ENCODE measurements at regions not wholly inside any gene's neighbourhood (a gene's known extent, or its start where the extent isn't known, plus 50 kb on each side); places are given as distances from the start of the nearest gene placed in this dataset.

DNA sequence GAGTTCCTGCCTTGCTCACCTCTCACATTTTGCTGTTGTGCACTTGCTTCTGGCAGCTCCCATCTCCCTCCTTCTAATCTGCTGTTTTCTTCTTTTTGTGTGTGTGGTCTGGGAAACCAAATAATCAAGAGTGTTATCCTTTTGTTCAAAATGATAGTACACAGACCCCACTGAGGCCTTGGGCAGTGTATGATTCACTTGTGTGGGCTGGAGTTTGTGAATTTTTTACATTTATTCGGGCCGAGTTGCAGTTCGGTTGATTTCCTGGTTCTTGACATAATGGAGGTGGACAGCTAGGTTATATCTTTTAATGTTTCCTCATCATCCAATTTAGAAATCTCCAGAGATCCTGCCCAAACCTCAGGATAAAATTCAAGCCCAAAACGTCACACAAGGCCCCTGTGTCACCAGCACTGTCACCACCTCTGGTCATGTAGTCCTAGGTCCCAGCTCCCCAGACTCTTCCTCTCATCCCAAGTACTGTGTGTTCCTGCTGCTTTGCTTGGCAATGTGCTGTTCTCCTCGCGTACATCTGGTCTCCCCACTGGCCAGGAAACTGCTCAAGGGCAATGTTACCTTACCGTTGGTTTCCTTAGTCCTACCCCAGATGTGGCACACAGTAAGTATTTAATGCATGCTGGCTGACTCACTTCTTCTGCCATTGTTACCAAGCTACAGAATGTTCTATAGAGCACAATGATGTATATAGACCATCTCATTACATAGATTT is 55.7 kb upstream of the PHACTR2 start:
- DNase-seq, result no peak

DNA sequence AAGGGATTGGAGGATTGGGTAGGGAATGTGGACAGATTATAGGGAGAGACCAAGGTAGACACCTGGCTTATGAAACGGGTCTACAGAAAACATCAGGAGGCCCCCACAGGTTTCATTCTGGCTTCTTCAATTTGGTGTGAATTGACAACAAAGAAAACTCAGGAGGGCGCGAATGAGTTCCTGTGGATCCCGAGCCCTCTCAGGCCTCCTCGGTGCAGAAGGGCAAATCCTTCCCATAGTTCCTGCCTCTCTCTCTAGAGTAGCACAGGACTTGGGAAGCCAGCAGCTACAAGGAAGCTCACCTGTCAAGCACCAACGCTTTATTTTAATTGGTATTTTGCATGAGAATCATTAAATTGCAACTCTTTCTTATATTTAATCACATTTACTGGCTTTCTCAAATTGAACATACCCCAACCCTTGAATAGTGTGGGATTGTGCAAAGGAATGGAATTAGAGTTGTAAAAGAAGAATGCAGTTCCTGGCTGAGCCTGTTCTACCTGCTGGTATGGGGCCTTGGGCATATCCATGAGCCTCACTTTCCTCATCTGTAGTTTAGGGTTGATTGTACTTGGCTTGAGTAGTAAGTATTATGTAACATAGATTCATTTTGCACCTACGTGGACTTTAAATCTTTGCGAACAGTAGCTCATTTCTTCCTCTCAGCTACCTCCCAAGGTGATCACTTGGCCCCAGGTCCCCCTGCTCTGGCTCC is 56.4 kb upstream of the PHACTR2 start:
- DNase-seq, result no peak

DNA sequence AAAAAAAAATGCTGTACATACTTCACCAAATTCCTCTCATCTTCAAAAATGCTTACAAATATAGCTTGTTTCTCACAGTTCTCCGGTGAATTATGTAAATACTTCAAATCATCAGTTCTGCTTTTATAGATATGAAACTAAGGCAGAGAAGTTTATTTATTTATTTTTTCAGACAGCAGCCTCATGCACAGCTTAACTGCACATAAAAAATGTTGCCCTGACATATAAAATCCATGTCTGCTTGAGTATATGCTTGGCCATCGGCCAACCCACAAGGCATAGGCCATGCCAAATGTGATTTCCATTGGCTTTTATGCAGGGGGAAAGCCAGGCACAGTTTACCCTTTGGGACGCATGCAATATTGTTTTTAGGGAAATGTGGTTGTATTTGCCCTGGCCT is 57.3 kb upstream of the PHACTR2 start:
- DNase-seq, result peak; percentile 40

DNA sequence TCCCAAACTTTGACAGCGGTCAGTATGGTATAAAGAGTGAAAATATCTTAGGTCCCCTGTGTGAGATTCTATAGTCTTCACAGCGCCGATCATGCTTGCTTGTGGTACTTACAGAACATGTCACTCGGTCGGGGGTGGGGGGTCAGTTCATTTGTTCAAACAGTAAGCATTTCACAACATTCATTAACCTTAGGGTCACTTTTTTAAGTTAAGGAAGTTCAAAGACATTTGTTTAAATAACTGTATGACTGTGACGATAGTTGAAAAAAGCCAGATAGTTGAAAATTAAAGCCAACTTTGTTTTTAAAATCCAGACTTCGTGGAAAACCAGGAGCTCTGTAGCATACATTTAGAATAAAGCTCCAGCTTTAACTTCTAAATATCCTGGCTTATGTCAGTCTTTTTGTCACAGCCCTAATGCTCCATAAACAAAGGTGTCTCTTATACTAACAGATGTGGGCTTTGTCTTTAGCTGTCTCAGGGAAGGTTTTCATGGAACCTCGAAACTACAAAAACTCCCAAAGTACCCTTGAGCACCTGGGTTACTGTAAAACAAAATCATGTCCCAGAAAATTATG is 57.9 kb upstream of the PHACTR2 start:
- DNase-seq, result no peak

DNA sequence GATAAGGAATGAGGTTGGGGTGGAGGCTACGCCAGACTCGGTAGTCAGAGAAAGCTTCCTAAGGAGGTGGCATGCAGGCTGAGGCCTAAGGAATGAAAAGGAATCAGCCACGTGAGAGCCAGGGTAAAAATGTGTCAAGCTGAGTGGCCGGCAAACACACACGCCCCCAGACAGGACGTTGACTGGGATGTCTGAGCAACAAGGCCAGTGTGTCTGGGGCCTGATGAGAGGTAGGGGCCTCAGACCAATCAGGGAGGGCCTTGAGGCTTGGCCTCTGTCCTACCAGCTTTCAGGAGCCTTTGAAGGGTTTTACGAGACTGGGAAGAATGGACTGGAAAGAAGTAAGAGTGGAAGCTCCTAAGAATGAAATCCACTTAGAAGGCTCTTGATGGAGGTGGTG is 61.0 kb upstream of the PHACTR2 start:
- DNase-seq, result no peak

DNA sequence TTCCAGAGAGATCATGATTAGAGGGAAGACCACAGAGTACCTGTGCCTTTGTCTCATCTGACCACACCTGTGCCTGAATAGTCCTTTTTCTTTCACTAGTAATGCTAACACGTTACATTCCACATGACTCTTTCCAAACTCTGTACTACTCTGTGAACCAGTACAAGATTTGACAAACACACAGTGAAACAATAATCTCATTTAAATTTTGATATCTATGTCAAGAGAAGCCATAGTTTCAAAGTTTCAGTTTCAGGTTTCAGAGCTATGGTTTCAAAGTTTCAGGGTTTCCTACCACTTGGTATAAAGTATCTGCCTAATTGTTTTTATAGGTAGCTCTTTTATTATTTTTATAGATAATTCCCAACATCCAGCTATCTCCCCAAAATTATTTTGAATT is 62.0 kb upstream of the PHACTR2 start:
- DNase-seq, result no peak

DNA sequence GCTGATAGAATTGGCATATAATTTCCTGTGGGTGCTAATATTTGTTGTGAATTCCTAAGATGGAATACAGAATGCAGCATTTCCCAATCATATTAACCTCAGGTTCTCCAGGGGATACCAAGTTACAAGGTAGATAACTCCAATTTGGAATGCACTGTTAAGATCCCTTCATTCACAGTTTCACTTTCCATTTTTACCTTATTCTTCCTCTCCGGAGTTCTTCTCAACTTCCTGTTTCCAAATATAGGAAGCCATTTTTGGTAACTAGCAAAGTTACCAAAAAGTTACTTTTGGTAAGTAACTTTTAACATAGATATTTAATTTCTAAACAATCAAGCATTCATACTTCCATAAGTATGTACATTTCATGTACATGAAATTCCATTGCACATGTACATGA is 63.5 kb upstream of the PHACTR2 start:
- DNase-seq, result peak; percentile 60

DNA sequence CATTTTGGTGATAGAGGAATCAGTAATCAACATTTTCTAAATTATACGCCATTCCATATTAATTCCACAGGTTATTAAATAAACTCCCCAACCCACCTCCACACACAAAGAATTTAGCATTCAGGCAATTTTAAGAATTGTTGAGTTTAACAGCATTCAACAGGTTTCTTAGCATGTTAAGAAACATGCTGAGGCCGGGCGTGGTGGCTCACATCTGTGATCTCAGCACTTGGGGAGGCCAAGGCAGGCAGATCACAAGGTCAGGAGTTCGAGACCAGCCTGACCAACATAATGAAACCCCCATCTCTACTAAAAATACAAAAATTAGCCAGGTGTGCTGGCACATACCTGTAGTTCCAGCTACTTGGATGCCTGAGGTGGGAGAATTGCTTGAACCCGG is 64.0 kb upstream of the PHACTR2 start:
- DNase-seq, result no peak

DNA sequence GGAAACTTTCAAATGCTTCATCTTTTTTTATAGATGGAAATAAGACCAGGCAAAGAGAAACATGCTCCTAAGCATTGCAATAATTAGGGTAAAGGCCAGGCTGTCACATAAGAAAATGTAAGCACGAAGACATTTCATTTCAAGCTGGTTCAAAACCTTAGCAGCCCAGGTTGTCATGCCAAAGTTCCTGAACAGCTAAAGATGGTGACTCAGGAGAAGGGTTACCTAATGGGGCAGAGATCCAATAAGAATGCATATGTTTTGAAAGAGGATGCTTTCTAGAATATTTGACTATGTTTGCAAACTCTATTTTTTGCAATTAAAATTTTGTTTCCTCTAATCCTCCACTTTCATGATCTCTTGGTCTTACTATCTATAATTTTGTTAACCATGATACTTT is 65.6 kb upstream of the PHACTR2 start:
- DNase-seq, result no peak

DNA sequence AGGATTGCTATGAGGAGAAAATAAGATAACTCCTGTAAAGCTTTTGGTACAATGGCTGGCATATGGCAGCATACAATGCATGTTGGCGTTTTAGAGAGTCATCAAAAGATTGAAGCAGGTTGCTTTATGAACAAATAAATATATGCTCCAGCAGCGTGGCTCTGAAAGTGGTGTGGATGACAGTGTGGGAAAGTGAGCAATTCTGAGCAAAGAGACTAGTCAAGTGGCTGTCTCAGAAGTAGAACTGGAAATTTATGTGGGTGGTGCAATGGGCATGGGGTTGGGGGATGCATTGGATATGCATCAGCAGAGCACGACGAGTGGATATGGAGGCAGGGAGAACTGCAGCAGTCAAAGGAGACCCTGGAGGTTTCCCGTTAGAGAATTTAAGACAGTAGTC is 66.2 kb upstream of the PHACTR2 start:
- no peak for DNase-seq

DNA sequence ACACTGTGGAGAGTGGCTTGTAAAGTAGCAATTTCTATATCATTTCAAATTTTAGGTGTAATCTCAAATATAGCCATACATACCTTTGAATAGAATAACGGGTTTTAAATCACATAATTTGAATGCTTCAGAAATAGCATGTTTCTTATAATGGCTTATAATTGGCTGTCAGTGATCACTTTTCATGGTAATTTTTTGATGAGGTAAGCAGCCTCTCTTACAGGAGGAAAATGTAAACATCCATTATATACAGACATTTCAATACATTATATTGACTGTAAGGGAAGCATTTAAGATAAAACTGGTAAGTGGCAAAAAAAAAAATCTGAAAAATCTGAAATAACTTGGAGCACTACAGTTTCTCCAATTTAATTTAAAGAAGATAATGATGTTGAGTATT is 67.8 kb upstream of the PHACTR2 start:
- DNase-seq, result no peak

DNA sequence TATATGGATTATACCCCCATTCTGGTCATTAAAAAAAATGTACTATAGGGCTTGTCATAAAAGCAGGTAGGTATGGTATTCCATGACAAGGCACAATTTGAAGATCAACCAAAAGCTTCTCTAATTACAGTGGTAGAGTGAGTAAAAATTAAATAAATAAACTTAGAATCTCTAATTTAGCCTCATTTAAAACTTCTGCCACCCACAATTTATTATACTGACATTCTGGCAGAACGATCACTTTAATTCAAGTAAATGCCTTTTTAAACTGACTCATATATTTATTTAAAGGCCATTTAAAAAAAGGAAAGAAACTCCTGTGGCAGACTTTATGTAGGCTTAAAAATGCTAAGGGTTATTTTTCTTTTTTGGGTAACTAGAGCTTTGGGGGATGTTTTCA is 68.3 kb upstream of the PHACTR2 start:
- DNase-seq, result no peak

DNA sequence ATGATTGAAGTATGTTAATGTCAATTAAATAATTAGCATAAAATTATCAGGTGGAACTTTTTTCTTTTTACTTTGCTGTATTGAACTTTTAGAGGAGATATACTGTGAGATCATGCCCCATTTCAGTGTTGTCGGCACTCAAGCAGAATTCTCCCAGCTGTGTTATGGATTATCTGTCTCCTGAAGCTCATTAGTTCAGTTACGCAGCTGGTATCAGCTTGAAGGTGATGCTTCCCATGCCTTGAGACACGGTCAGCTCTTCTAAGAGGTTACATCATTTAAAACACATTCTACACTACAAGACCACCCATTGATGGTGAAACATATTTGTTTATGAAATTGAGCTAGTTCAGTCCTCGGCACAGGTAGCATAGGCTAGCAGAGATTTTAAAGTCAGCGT is 68.9 kb upstream of the PHACTR2 start:
- no peak for DNase-seq

DNA sequence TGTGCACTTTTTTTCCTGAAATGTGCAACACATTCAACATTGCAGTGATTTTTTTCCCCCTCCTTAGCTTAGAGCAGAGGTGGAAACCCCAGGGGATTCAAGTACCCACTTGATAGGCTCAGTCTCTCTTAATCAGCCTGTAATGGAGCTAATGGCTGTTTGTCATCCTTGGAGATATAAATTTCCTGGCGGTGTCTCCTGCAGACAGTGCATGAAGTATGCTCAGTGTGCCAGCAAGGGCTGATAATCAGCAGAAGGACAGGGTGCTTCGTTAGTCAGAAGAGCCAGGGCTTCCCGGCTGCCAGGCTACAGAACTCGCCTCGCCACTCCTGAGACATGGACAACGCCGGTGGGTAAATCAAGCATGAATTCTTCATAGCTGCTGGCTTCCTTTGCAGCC is 69.8 kb upstream of the PHACTR2 start:
- no peak for DNase-seq

DNA sequence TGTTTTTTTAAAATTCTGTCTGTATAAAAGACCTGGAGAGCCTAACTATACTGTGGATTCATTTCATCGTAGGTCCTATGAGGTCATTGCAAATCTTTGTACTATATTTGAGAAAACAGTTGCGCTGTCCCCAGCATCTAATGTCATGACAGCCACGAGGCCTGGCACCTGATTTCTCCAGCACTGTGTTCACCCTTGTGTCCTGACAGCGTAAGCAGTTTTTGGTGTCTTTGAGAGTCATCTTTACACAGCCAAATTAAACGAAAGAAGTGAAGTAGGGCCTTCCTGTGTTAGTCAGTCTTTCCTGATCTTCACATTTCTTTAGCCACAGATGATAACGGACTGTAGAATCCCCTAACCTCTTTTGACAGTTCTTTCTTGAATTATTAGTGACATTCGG is 70.6 kb upstream of the PHACTR2 start:
- no peak for DNase-seq

DNA sequence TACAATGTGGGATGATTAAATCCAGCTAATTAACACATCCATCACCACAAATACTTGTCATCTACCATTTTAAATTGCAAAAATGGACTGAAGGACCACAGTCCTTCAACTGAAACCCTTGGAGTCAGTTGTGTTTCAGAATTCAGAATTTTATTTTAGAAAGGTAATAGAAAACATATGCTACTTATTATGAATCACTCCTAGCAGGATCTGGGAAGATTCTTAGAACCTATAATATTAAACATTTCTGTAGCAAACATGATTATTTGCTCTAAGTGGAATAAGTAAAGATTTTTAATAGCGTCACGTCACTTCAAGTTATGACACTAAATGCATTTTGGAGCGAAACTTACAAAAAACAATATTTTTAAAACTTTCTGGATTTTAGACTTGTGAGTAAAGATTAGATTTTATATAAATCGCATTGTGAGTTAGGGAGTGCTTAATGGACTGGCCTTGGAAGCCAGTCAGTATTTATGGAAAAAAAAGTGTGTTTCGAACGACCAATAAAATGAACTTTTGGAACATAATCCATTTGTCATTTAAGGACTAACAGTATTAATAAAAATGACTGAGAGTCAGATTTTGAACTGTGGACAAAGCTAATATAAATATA is 71.8 kb upstream of the PHACTR2 start:
- no peak for DNase-seq

DNA sequence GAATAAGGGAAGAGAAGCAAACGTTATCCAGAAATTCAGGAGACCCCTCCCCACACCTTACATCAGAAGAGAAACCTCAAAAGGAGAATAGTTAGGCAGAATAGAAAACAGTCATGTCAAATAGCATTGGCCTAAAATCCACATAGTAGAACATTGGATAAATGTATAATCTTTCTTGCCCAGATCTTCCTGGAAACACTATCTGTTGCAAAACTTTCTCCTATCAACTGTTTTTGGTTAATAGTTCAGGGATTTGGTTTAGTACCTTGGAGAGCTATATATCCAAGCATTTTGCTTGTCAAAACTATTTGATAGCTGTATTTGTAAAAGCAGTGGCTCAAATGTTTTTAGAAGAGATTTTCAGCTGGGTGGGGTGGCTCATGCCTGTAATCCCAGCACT is 74.3 kb upstream of the PHACTR2 start:
- DNase-seq, result no peak

DNA sequence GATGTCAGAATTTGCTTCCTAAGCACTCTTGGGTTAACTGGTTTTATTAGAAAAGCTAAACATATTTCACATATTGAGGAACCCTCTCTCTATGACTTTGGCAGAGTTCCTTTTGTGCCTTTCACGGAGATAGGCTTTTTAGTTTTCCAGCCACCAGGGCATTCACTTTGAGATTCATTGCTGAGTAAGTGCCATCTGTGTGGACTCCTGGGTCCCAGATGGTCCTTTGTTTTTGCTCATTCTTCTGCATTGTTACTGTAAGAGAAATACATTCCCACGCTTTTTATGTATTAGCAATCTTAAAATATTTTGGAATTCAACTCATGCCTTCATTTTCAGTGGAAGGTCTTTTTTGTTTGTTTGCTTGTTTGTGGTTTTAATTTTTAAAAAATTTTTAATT is 76.3 kb upstream of the PHACTR2 start:
- DNase-seq, result no peak

DNA sequence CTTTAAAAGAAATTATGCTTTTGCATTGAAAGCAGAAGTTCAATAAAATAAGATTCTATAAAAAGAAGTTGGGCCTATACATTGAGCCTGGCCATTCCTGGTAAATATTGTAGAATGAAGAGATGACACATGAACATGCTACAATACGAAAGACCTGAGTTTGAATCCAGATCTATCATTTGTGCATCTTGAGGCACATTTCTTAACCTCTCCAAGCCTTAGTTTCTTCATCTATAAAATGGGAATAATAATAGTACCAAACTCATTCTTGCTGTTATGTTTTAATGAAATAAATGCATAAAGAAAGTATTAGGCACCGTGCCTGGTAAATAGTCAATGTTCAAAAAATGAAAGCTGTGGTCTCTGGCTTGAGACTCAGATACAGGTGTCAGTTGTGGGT is 76.9 kb upstream of the PHACTR2 start:
- DNase-seq, result no peak

DNA sequence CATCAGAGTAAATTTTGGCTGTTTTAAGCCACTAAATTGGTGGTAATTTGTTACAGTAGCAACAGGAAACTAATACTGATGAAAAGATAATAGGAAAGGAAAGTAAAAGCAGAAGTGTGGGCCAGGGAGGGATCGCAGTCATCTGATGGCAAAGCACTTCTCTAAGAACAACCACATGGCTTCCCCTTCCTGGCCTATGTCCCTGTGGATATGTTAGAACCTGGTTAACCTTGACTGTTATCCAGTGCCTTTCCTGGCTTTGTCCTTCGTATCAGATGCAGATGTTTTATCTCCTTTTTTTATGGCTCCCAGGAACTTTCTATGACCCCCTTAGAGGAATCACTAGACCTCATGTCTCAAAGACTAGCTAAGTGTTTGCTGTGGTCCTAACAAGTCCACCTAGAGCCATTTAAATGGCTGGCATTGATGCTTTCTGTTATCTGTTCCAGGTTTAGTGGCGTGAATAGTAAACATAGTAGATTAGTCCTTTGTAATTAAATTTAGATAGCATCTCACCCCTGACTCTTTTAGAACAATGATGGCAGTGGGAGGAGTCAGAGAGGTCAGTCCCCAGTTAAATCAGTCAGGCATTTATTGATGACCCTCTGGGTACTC is 79.2 kb upstream of the PHACTR2 start:
- DNase-seq, result peak; percentile 82

DNA sequence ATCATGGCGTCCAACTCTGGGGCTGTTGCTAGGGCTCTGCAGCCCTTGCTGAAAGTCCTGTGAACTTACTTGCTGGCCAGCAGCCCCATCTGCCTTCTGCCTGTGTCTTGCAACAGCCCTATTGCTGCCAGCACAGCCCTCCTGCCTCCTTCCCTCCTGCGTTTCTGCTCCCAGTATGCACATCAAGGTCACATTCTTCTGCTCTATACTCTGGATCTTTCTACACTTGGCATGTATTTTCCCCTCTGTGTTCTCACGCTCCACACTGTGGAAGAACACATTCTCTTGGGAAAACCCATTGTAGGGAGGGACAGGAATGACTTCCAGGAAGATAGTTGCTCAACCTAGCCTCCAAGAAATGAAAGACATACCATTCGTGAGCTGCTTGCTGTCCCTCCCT is 80.9 kb upstream of the PHACTR2 start:
- DNase-seq, result no peak

DNA sequence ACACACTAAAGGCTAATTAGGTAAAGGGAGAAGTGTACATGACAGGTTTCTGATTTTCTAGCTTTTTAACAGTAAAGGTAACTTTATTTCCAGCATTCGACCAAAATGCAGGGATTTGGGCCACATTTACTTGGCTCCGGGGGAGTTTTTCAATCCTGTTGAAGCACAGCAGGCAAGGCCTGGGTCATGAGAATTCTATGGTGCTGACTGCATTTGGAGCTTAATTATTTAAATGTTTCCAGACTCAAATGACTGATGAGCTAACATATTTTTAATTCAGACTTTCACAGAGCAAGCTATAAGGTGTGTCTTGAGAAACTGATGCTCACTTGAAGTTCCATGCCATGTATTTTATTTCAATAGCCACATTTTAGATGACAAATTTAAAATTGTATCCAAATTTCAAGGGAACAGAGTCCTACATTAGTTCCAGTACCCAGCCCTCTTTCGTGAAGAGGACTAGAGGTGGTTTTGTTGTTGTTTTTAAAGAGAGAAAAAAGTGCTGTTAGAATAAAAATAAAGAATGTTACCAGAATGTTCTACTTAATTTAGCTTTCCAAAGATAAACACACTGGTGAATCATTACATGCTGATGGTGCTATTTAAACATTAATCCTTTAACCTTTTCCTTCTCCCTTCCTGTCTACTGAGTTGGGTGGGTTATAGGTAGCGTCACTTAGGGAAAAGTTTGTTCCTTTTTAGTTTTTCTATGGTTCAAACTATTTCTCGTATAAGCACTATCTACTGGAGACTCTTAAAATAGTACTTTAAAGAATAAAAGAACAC is 82.3 kb upstream of the PHACTR2 start:
- DNase-seq, result no peak

DNA sequence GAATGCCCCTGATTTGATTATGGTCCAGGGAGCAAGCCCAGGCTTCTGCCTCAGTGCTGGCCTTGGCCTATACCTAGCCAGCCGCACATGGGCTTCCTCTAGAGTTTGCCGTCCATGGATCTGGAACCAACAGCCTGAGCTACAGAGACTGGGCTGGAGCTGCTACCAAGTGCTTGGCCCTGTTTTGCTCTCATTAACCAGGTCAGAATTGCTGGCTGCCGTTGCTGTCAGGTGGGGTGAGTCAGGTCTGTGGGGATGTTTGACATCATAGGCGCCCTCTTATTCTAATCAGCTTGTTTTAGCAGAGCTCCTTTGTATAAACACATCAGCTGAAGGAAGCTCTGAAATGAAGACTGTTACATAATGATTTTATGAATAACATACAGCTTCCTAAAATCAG is 83.1 kb upstream of the PHACTR2 start:
- no peak for DNase-seq

Measured in inflammatory macrophage treated with lipopolysaccharide for 4 hours (primary cell).